ENCODE measurements at regions not wholly inside any gene's neighbourhood (a gene's known extent, or its start where the extent isn't known, plus 50 kb on each side); places are given as distances from the start of the nearest gene placed in this dataset.

DNA sequence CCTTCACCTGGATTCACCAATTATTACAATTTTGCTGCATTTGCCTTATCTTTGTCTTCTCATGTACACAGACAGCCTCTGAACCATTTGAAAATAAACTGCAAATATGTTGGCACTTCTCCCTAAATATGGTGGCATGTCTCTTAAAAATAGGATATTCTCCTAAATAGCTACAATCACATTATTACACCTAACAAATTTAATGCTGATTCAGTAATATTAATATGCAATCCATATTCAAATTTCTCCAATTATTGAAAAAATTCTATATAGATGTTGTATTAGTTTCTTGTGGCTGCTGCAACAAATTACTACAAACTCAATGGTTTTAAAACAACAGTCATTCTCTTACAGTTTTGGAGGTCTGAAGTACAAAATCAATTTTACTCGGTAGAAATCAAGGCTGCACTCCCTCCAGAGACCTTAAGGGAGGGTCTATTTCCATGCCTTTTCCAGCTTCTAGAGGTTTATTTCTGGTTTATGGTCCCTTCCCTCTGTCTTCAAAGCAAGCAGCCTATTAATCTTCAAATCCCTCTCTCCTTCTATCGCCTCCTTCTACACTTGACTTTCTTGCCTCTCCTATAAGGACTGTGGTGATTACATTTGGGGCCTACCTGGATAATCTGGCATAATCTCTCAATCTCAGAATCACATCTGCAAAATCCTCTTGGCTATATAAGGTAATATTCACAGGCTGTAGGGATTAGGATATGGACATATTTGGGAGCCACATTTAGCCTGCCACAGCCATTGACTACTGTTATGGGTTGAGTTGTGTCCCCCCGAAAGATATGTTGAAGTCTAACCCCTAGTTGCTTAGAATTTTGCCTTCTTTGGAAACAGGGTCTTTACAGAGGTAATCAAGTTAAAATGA is 52.5 kb upstream of the BOLA1 start:
- TF ChIP-seq, protein P1, sequence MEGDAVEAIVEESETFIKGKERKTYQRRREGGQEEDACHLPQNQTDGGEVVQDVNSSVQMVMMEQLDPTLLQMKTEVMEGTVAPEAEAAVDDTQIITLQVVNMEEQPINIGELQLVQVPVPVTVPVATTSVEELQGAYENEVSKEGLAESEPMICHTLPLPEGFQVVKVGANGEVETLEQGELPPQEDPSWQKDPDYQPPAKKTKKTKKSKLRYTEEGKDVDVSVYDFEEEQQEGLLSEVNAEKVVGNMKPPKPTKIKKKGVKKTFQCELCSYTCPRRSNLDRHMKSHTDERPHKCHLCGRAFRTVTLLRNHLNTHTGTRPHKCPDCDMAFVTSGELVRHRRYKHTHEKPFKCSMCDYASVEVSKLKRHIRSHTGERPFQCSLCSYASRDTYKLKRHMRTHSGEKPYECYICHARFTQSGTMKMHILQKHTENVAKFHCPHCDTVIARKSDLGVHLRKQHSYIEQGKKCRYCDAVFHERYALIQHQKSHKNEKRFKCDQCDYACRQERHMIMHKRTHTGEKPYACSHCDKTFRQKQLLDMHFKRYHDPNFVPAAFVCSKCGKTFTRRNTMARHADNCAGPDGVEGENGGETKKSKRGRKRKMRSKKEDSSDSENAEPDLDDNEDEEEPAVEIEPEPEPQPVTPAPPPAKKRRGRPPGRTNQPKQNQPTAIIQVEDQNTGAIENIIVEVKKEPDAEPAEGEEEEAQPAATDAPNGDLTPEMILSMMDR (IDR thresholded peaks at IDR 0.05; ENCODE audit: borderline replicate concordance, extremely low read depth, insufficient read depth): no peak
- H3K27ac ChIP-seq (ENCODE audit: low read depth in 2 of 2, low read length in 2 of 2): no peak overlapping the region
- H3K4me1 ChIP-seq (ENCODE audit: control insufficient read depth in 2 of 3, insufficient read depth in 2 of 3, low read depth in 1 of 3, low read length in 3 of 3): peaks cover 18 to 22% (median 18%) of the 10 kb centered on the region in 3 donors
- intact Hi-C loops (cut with DNase I): no loop called here
- DNase-seq (peak in 1 of 5 donors; percentile 1), FAIRE-seq (no peak)
- H3K27me3 ChIP-seq (ENCODE audit: control insufficient read depth, insufficient read depth, low read length): no peaks in the 10 kb centered on the region
- H3K36me3 ChIP-seq (ENCODE audit: control insufficient read depth in 2 of 3, insufficient read depth in 3 of 3, low read length in 3 of 3): peaks cover 0 to 3% (median 0%) of the 10 kb centered on the region in 3 donors
- H3K4me3 ChIP-seq (ENCODE audit: low read length in 3 of 3): no peak overlapping the region
- no peak overlapping the region for H3K9ac ChIP-seq (ENCODE audit: low read length in 3 of 3)
- no peaks in the 10 kb centered on the region for H3K9me3 ChIP-seq (ENCODE audit: control insufficient read depth in 2 of 3, insufficient read depth in 1 of 3, low read length in 3 of 3)

DNA sequence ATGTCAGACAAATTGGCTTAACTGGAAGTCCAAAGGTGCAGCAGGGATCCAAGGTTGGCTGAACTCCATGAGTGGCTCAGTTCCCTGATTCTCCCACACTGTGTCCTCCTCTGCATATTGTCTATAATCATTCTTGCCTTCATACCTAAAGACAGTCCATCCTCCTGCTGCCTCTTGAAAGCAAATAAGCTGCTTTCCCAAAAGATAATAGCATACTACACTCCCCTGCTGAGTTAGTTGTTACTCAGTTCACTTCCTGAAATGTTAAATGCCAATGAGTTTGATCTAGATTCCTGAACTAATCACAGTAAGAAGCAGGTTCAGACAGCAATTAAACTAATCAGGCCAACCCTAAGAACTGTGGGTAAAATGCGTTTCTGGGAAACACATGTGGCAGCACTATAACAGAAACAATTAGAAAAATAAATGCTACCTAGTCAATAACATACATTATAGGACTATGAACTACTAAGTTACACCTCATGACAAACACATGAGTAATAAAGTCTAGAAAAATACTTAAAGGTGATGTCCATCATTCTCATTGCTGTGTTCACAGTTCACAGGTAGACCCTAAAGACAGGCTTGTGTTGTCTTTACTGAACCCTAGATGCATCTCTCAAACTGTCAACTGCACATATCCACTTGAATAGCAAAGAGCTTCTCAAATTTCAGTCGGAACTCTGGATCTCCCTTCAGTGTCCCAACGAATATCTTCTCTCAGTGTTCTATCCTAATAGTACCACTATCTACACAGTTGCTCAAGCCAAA is 50.8 kb upstream of the BOLA1 start:
- Histone ChIP-seq H3K9ac (ENCODE audit: low read length in 3 of 3) (peak overlapping the region in 1 of 3 donors; percentile 18), H3K36me3 (ENCODE audit: control insufficient read depth in 2 of 3, insufficient read depth in 3 of 3, low read length in 3 of 3) (peaks cover 0 to 3% (median 0%) of the 10 kb centered on the region in 3 donors), H3K9me3 (ENCODE audit: control insufficient read depth in 2 of 3, insufficient read depth in 1 of 3, low read length in 3 of 3) (no peaks in the 10 kb centered on the region), H3K27me3 (ENCODE audit: control insufficient read depth, insufficient read depth, low read length) (no peaks in the 10 kb centered on the region), H3K27ac (ENCODE audit: low read depth in 2 of 2, low read length in 2 of 2) (no peak overlapping the region), H3K4me1 (ENCODE audit: control insufficient read depth in 2 of 3, insufficient read depth in 2 of 3, low read depth in 1 of 3, low read length in 3 of 3) (peaks cover 17 to 20% (median 18%) of the 10 kb centered on the region in 3 donors), H3K4me3 (ENCODE audit: low read length in 3 of 3) (peak overlapping the region; percentile 58 to 88 (median 71))
- FAIRE-seq (no peak), DNase-seq (peak in 3 of 5 donors; percentile 12 to 78 (median 65))
- intact Hi-C loops (cut with DNase I): no loop called here
- TF ChIP-seq, protein P1 (IDR thresholded peaks at IDR 0.05; ENCODE audit: borderline replicate concordance, extremely low read depth, insufficient read depth): no peak

DNA sequence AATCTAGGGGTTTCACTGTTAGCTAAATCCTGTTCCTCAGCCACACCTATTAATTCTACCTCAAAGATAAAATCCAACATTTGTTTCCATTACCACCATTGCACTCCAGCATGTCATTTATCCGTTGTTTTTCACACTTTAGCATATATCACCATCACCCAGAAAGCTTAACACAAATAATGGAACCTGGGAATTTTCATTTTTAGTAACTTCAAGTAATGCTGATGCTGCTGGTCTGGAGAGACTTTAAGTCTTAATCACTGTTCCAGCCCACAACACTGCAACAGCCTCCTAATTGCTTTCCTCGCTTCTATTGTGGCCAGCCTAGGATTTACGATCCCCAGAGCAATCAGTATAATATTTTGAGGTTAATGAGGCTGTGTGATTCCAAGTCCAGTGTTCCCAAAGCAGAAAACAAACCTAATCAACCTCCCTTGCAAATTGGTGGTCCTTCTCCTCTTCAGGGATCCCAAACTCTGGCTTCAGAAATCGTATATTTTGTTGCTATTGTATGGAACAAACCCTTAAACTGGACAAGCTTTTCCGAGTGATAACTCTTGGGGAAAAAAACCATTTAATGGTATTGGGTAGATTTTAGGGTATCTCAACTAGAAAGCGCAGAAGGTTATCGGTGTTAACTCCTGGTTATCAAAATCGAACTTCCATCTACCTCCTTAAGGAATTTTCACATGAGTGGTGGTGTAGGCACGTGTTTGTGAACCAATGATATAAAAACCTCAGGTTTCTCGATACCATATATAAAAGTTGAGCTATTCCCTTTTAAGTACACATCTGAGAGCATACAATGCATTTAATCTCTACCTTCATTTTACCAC is 50.0 kb upstream of the BOLA1 start:
- peaks cover 13 to 18% (median 17%) of the 10 kb centered on the region in 3 donors for H3K4me1 ChIP-seq (ENCODE audit: control insufficient read depth in 2 of 3, insufficient read depth in 2 of 3, low read depth in 1 of 3, low read length in 3 of 3)
- DNase-seq (peak in 4 of 5 donors; percentile 21 to 70 (median 50)), FAIRE-seq (no peak)
- H3K27me3 ChIP-seq (ENCODE audit: control insufficient read depth, insufficient read depth, low read length): no peaks in the 10 kb centered on the region
- no peaks in the 10 kb centered on the region for H3K9me3 ChIP-seq (ENCODE audit: control insufficient read depth in 2 of 3, insufficient read depth in 1 of 3, low read length in 3 of 3)
- peaks cover 0 to 3% (median 0%) of the 10 kb centered on the region in 3 donors for H3K36me3 ChIP-seq (ENCODE audit: control insufficient read depth in 2 of 3, insufficient read depth in 3 of 3, low read length in 3 of 3)
- TF ChIP-seq, protein P1 (IDR thresholded peaks at IDR 0.05; ENCODE audit: borderline replicate concordance, extremely low read depth, insufficient read depth): no peak
- H3K4me3 ChIP-seq (ENCODE audit: low read length in 3 of 3): peak overlapping the region; percentile 58 to 88 (median 71)
- H3K27ac ChIP-seq (ENCODE audit: low read depth in 2 of 2, low read length in 2 of 2): no peak overlapping the region
- intact Hi-C loops (cut with DNase I): no loop called here
- peak overlapping the region; percentile 70 to 89 (median 76) for H3K9ac ChIP-seq (ENCODE audit: low read length in 3 of 3)

All from kidney (tissue), 13 donors.